ENCODE measurements at regions not wholly inside any gene's neighbourhood (a gene's known extent, or its start where the extent isn't known, plus 50 kb on each side); places are given as distances from the start of the nearest gene placed in this dataset.

- TF ChIP-seq CTCF (IDR thresholded peaks at IDR 0.05), result no peak
- no peak for TF ChIP-seq EZH2 (IDR thresholded peaks at IDR 0.05; ENCODE audit: borderline replicate concordance, insufficient read depth, low read depth, low read length, poor library complexity, severe bottlenecking)
Observed at GRCh38 chr9:90967145-90967538, 165.5 kb downstream of the SYK start.
